LNCaP clone FGC (cell line): ENCODE measurements at regions not wholly inside any gene's neighbourhood (a gene's known extent, or its start where the extent isn't known, plus 50 kb on each side); places are given as distances from the start of the nearest gene placed in this dataset.

Experiments
- DNase-seq: peaks from one replicate; pipeline ENCODE4 v3.0.0-alpha.2; 2011; ENCODE audit warnings: low read depth
- H3K4me3 ChIP-seq: 2 replicates; pipeline ENCODE4 v1.5.1; 2011; ENCODE audit warnings: mild to moderate bottlenecking, low read depth, low read length, control low read depth
- TF ChIP-seq, protein P1 (sequence below): IDR thresholded peaks from 2 replicates; pipeline ENCODE4 v1.5.1; 2012; ENCODE audit warnings: mild to moderate bottlenecking; ENCODE audit not compliant: control insufficient read depth, insufficient read depth; ENCODE audit errors: extremely low read depth

DNA sequence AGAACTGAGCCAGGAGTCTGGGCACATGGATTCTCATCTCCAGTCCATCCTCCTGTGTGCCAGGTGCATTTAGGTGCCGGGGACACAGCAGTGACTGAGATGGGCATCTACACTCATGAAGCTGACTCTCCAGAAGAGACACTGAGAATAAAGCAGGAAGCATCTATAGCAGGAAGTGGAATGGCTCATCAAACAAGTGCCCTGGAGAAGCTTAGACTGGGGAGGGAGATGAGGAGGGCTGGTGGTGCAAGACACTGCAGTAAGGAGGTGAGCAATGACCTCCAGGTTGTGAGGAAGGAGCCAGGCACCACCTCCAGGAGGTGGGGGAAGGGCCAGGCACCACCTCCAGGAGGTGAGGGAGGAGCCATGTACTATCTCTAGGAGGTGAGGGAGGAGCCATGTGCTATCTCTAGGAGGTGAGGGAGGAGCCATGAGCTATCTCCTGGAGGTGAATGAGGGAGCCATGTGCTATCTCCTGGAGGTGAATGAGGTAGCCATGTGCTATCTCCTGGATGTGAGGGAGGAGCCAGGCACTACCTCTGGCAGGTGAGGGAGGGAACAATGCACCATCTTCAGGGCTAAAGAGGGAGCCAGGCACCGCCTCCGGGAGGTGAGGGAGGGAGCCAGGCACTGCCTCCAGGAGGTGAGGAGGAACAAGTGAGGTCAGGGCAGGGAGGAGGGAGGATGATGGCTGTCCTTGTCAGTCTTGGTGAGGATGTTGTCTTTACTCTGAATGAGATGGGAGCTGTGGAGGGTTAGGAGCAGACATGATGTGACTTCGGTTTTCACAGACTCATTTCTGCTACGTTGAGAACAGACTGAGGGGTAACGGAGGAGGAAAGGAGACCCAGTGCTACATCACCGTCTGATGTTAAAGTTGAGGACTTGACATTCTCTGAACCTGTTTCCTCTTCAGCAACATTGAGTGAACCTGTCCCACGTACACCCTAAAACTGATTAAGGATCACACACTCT is 961.9 kb upstream of the TMEM132C start:
- H3K4me3 ChIP-seq: no peak overlapping the region
- no peak for DNase-seq
- TF ChIP-seq, protein P1, sequence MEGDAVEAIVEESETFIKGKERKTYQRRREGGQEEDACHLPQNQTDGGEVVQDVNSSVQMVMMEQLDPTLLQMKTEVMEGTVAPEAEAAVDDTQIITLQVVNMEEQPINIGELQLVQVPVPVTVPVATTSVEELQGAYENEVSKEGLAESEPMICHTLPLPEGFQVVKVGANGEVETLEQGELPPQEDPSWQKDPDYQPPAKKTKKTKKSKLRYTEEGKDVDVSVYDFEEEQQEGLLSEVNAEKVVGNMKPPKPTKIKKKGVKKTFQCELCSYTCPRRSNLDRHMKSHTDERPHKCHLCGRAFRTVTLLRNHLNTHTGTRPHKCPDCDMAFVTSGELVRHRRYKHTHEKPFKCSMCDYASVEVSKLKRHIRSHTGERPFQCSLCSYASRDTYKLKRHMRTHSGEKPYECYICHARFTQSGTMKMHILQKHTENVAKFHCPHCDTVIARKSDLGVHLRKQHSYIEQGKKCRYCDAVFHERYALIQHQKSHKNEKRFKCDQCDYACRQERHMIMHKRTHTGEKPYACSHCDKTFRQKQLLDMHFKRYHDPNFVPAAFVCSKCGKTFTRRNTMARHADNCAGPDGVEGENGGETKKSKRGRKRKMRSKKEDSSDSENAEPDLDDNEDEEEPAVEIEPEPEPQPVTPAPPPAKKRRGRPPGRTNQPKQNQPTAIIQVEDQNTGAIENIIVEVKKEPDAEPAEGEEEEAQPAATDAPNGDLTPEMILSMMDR: no peak

DNA sequence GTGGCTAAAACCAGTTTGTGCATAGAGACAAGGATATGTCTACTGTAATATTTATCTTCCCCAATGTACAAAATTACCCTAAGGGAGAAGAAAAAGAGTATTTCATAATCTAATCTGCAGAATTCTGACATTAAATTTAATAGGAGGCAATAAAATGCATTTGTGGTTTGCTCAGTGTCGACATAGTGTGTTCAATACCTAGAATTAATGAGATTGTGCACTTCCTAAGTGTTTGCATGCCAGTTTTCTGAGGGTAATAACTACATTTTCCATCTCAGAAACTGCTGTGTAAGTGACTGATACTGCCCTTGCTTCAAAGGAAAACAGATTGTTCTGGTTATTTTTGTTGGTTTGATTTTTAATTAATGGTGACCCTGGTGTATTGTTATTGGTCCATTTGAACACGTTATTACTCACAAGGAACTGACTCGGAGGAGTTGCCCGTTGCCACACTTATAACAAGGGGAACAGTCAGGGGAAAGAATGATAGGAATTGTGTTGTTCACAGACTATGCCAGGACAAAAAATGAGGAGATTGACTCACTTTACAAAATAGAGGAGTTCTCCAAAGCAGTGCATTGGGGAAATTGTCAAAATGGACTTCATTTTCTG is 960.3 kb upstream of the TMEM132C start:
- H3K4me3 ChIP-seq: no peak overlapping the region
- TF ChIP-seq, protein P1: no peak
- no peak for DNase-seq

- H3K4me3 ChIP-seq: no peak overlapping the region
- DNase-seq: no peak
- TF ChIP-seq, protein P1: no peak
These were observed 959.4 kb upstream of the TMEM132C start for GRCh38 chr12:127307528-127307927.

GRCh38 chr12:127308148-127308547 is 958.8 kb upstream of the TMEM132C start:
- TF ChIP-seq, protein P1: no peak

GRCh38 chr12:127310548-127310947 is 956.4 kb upstream of the TMEM132C start:
- no peak for DNase-seq
- TF ChIP-seq, protein P1: no peak
- no peak overlapping the region for H3K4me3 ChIP-seq

More at GRCh38 chr12:127308148-127308547, 958.8 kb upstream of the TMEM132C start:
- H3K4me3 ChIP-seq: no peak overlapping the region
- no peak for DNase-seq

- TF ChIP-seq, protein P1: no peak
- no peak overlapping the region for H3K4me3 ChIP-seq
- DNase-seq: no peak
These were observed 955.1 kb upstream of the TMEM132C start for GRCh38 chr12:127311720-127312364.
